MCF 10A (cell line): ENCODE measurements at regions not wholly inside any gene's neighbourhood (a gene's known extent, or its start where the extent isn't known, plus 50 kb on each side); places are given as distances from the start of the nearest gene placed in this dataset.
A peak's percentile ranks its signal among the peaks of the same experiment; 100 is the strongest.

Source experiments
- BruUV-seq: library from RNA; stranded (reverse); fragments of 400-500 nt; replicated peaks from 2 replicates; lab custom pipeline; 2021; lab: Mats Ljungman, UMichigan
- CTCF ChIA-PET: fragments of 300-600 bp; sonication (Branson Sonifier 250); formaldehyde crosslinking; extraction: SDS; loops from one replicate; lab custom pipeline; 2021; ENCODE audit warnings: antibody characterized with exemption, inconsistent platforms; lab: Yijun Ruan, JAX
- POLR2A ChIA-PET: fragments of 300-600, 350-650 bp; sonication (Branson Sonifier 250); formaldehyde crosslinking; extraction: SDS; loops from one replicate; lab custom pipeline; 2020; ENCODE audit warnings: antibody characterized with exemption, inconsistent platforms; lab: Yijun Ruan, JAX
- DNase-seq: peaks from one replicate; pipeline ENCODE4 v3.0.0-alpha.2; 2018; ENCODE audit not compliant: unreplicated experiment
- H3K27ac Mint-ChIP-seq: one replicate; pipeline ENCODE4 v1.8.0; 2022; ENCODE audit warnings: mild to moderate bottlenecking, low read depth, mixed read lengths; ENCODE audit not compliant: unreplicated experiment
- H3K27me3 Mint-ChIP-seq: one replicate; pipeline ENCODE4 v1.8.0; 2022; ENCODE audit warnings: mixed read lengths; ENCODE audit not compliant: insufficient read depth, unreplicated experiment
- H3K36me3 Mint-ChIP-seq: one replicate; pipeline ENCODE4 v1.8.0; 2022; ENCODE audit warnings: mild to moderate bottlenecking, moderate library complexity, mixed read lengths; ENCODE audit not compliant: insufficient read depth, unreplicated experiment
- H3K4me1 Mint-ChIP-seq: one replicate; pipeline ENCODE4 v1.8.0; 2022; ENCODE audit warnings: mixed read lengths; ENCODE audit not compliant: insufficient read depth, unreplicated experiment
- H3K4me3 Mint-ChIP-seq: one replicate; pipeline ENCODE4 v1.8.0; 2022; ENCODE audit warnings: mild to moderate bottlenecking, moderate library complexity, mixed read lengths; ENCODE audit not compliant: unreplicated experiment
- H3K9me3 Mint-ChIP-seq: one replicate; pipeline ENCODE4 v1.8.0; 2022; ENCODE audit warnings: mixed read lengths; ENCODE audit not compliant: unreplicated experiment
- CTCF ChIP-seq: fragments of 200-600 bp; IDR thresholded peaks from one replicate; pipeline ENCODE4 v1.8.0; 2022; ENCODE audit warnings: antibody characterized with exemption, mild to moderate bottlenecking; ENCODE audit not compliant: unreplicated experiment
- intact Hi-C: fragments of 100-400 bp; cut with micrococcal nuclease; formaldehyde crosslinking; loops from 2 replicates; pipeline ENCODE4 v1.14.1; 2022

DNA sequence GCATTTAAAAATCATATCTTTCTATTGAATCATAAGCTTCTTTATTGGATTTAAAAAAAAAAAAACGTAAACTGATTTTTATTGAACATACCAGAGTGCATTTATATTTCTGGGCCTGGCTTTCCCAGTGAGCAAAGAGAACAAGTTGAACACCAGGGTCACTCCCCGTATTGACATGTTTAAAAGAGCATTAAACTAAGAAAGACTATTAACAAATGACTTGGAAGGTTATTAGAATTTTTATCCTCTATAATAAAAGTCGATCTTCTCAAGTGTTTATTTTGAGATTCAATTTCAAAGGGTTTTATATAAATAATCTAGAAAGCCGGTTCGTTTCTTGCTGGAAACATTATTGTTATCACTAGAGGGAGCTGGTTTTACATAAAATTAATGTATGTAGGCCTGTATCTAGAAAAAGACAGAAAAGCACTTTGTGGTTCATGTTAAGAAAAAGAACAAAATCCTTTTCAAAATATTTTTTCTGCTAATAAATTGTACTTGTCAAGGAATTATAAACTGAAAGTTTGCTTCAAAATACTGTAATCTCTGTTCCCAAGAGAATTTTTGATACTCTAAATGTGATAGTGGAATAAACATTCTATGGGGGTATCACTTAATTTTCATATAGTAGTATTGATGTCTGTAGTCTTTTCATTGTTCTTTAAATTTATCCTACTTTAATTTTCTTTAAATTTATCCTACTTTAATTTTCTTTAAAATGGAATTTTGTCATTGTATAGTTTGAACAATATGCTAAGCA lies 321.8 kb upstream of the MME start:
- H3K4me3 Mint-ChIP-seq: no peak overlapping the region
- CTCF ChIA-PET: interaction anchor here (0.6 to 8.2 kb wide), 14 partner anchors 11 to 593 kb away, joined by 3 to 113 read pairs (median 3); no protein-coding TSS in a partner anchor
- peak; percentile 37 for DNase-seq
- BruUV-seq: no TSS peak
- intact Hi-C loops: loop anchor here (1.0 kb wide), 3 partner anchors 196 to 565 kb away; no protein-coding TSS in a partner anchor
- H3K9me3 Mint-ChIP-seq: no peaks in the 10 kb centered on the region
- no peak overlapping the region for H3K27ac Mint-ChIP-seq
- H3K4me1 Mint-ChIP-seq: peaks cover 5% of the 10 kb centered on the region
- no peaks in the 10 kb centered on the region for H3K27me3 Mint-ChIP-seq
- POLR2A ChIA-PET: no interaction called here
- H3K36me3 Mint-ChIP-seq: no peaks in the 10 kb centered on the region
- TF ChIP-seq CTCF: peak; percentile 40

GRCh38 chr3:154753101-154753500 lies 323.1 kb upstream of the GPR149 start:
- intact Hi-C loops: no loop called here
- TF ChIP-seq CTCF: no peak
- Mint-ChIP-seq H3K4me3 (no peak overlapping the region), H3K27me3 (no peaks in the 10 kb centered on the region), H3K9me3 (no peaks in the 10 kb centered on the region), H3K36me3 (no peaks in the 10 kb centered on the region), H3K27ac (no peak overlapping the region), H3K4me1 (no peaks in the 10 kb centered on the region)
- ChIA-PET POLR2A (interaction anchor here (0.6 kb wide), 2 partner anchors 10 to 163 kb away, joined by 3 read pairs; no protein-coding TSS in a partner anchor), CTCF (interaction anchor here (1.1 to 1.5 kb wide), 2 partner anchors 109 to 570 kb away, joined by 3 to 4 read pairs; no protein-coding TSS in a partner anchor)
- DNase-seq: no peak
- BruUV-seq: no TSS peak

- no peaks in the 10 kb centered on the region for H3K27me3 Mint-ChIP-seq
- CTCF ChIA-PET: interaction anchor here (0.6 to 1.9 kb wide), 3 partner anchors 13 to 574 kb away, joined by 3 to 6 read pairs (median 3); no protein-coding TSS in a partner anchor
- H3K4me3 Mint-ChIP-seq: no peak overlapping the region
- TF ChIP-seq CTCF: no peak
- DNase-seq: no peak
- H3K36me3 Mint-ChIP-seq: no peaks in the 10 kb centered on the region
- no peaks in the 10 kb centered on the region for H3K4me1 Mint-ChIP-seq
- intact Hi-C loops: no loop called here
- no peak overlapping the region for H3K27ac Mint-ChIP-seq
- H3K9me3 Mint-ChIP-seq: no peaks in the 10 kb centered on the region
- no TSS peak for BruUV-seq
- POLR2A ChIA-PET: no interaction called here
Measured at GRCh38 chr3:154749514-154749913, 319.5 kb upstream of the GPR149 start.

DNA sequence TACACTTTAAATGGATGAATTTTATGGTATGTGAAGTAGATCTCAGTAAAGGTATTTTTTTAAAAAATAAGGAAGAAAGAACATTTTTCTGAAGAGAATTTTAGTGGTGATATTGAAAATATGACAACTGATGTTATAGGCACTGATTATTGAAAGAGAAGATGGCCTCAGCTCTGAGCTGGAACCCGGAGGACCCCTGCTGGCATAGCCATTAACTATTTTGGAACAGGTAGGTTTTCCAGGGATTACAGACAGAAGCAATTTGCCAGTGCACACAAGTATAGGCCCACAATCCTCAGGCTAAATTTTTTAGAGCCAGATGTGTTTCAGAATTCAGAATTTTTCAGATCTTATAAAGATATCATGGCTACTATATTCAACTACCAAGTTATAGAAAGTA lies 315.9 kb upstream of the GPR149 start:
- Mint-ChIP-seq H3K4me1 (no peaks in the 10 kb centered on the region), H3K36me3 (no peaks in the 10 kb centered on the region), H3K27ac (no peak overlapping the region), H3K9me3 (peaks cover 7% of the 10 kb centered on the region), H3K4me3 (no peak overlapping the region), H3K27me3 (no peaks in the 10 kb centered on the region)
- CTCF ChIA-PET: interaction anchor here (0.6 to 1.4 kb wide), 4 partner anchors 361 to 577 kb away, joined by 3 to 4 read pairs (median 3); no protein-coding TSS in a partner anchor
- no TSS peak for BruUV-seq
- intact Hi-C loops: loop anchor here (1.0 kb wide), 1 partner anchor 411 kb away; no protein-coding TSS in a partner anchor
- POLR2A ChIA-PET: no interaction called here
- peak; percentile 36 for TF ChIP-seq CTCF
- DNase-seq: peak; percentile 26
